Daoy (cell line): ENCODE measurements at regions not wholly inside any gene's neighbourhood (a gene's known extent, or its start where the extent isn't known, plus 50 kb on each side); places are given as distances from the start of the nearest gene placed in this dataset.
A peak's percentile ranks its signal among the peaks of the same experiment; 100 is the strongest.

Experiments
- DNase-seq: peaks from one replicate; pipeline ENCODE4 v3.0.0-alpha.2; 2015; ENCODE audit warnings: low read depth

- DNase-seq: no peak
Measured at GRCh38 chr5:64110222-64110621, 55.4 kb upstream of the RNF180 start.

- DNase-seq: no peak
Measured at GRCh38 chr5:64108674-64109073, 57.0 kb upstream of the RNF180 start.

DNA sequence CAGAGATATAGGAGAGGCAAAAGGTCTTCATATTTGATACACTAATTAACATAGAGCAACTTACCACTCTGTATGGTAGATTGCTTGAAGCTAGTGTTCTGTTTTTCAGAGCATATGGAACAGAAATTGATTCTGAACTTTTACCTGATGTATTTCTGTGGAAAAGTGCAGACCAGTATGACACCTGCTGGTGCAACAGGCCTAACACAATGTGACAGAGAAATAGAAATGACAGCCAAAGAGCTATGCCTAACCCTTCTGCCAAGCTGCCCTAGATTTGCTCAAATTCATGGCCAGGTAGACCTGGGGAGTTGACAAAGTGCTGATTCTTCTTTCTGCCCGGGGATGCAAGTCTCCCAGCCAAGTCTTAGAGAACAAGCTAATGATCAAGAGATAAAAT, 65.4 kb upstream of the RNF180 start:
- DNase-seq: no peak

- DNase-seq: no peak
Measured at GRCh38 chr5:64096771-64097170, 68.9 kb upstream of the RNF180 start.

GRCh38 chr5:64077589-64077988, 88.1 kb upstream of the RNF180 start:
- no peak for DNase-seq

DNA sequence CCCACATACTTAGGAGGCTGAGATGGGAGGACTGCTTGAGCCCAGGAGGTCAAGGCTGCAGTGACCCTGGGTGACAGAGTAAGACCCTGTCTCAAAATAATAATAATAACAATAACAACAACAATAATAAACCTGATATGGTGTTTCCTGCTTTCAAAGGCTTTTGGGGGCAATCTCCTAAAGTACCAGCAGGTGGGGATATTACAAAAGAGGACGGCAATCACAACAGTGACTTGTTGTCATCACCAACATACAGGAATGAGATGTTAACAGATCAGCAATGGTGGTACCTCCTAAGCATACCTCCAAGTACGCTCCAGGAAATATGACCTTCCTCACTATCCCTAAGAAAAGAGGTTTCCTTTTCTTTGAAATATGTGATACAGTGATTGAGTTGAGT, 91.1 kb upstream of the RNF180 start:
- peak; percentile 5 for DNase-seq

DNA sequence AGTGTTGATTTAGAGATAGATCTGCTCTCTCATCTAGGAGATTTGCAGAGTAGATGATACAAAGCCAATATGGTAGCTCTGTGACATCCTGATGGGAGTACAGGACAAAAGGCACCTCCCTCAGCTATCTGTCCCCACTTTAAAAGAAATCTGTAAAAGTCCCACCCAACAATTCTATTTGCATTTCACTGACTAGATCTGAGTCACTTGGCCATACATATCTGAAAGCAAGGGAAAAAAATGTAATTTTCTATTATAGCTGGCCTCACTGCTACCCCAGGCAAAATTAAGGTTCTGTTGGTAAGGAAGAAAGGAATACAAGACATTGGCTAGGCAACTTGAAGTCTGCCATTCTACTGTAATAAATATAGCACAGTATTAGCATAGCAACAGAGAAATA, 96.2 kb upstream of the RNF180 start:
- no peak for DNase-seq

DNA sequence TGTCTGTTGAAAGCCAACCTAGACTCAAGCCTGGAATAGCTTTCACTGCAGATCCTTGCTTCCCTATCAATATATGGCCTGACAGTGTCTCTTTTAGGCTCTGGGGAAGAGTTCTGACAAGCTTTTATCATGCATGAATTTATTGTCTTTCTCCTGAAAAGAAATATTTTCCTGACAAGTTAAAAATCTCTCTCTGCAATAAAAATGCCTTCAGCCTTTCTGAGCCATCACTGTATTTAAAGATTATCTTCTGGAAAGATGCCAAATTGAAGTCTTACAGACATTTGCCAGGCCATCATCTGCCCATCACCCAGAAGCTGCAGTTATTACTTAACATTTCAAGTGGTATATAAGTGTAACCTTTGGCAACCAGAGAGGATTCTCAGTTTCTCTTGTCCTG, 88.1 kb upstream of the HTR1A start:
- DNase-seq: no peak

GRCh38 chr5:64040490-64040889, 78.2 kb upstream of the HTR1A start:
- no peak for DNase-seq

- no peak for DNase-seq
Measured at GRCh38 chr5:64026493-64026892, 64.2 kb upstream of the HTR1A start.

- DNase-seq: no peak
Measured at GRCh38 chr5:64019746-64020145, 57.5 kb upstream of the HTR1A start.

DNA sequence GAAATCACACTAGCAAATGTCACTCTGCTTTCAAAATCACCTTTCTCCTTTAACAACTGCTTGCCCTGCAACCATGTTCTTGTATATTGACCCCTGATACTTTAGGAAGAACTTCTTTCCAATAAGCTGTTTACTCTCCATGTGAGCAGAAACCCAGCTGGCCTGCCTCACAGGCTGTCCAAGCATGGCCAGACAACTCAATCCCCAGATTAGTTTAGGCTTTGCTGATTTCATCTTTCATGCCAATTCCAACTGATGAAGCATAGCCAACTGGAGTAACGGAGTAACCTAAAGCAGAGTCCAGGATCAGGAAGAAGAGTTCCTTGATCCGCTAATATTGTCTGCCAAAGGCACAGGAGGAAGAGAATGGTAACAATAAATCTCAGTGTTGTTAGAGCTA, 56.7 kb upstream of the HTR1A start:
- DNase-seq: no peak

DNA sequence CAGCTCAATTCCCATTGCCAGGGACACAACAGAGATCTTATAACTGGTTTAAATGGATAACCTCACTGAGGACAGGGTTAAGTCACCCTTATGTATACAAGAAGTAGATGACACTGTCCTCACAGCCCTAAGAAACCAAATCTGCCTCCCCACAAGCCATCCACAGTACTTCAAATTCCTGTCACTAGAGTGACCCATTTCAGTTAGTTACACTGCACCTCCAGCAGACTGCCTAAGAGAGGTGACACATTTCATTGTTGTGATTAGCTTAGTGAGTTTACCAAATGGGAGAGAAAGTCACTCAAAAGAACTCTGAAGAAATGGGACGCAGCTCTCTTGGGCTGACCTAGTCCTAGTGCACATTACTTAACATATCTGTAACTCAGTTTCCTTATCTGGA, 53.6 kb upstream of the HTR1A start:
- DNase-seq: no peak
